Cardiac muscle cell (in vitro differentiated cells and primary cell): ENCODE measurements at regions not wholly inside any gene's neighbourhood (a gene's known extent, or its start where the extent isn't known, plus 50 kb on each side); places are given as distances from the start of the nearest gene placed in this dataset.

Source experiments
- DNase-seq, 2 donors: peaks; one replicate each; pipeline versions ENCODE4 v3.0.0 to v3.0.0-alpha.2; 2010 to 2017; ENCODE audit warnings: low read depth in 1 of 2, low spot score in 1 of 2
- H3K27ac ChIP-seq: fragments of 200-600 bp; sonication (generic); 2 replicates; pipeline ENCODE4 v1.5.1; 2016
- H3K27me3 ChIP-seq: fragments of 200-600 bp; sonication (generic); 2 replicates; pipeline ENCODE4 v1.6.0; 2016; ENCODE audit warnings: control low read depth
- H3K36me3 ChIP-seq: fragments of 200-600 bp; sonication (generic); 2 replicates; pipeline ENCODE4 v1.5.1; 2016; ENCODE audit warnings: control low read depth
- H3K4me1 ChIP-seq: fragments of 200-600 bp; sonication (generic); 2 replicates; pipeline ENCODE4 v1.8.1; 2017; ENCODE audit warnings: low read depth, mild to moderate bottlenecking, mixed run types
- H3K4me3 ChIP-seq: fragments of 200-600 bp; sonication (generic); 2 replicates; pipeline ENCODE4 v1.5.1; 2016; ENCODE audit warnings: mild to moderate bottlenecking
- H3K9me3 ChIP-seq: fragments of 200-600 bp; sonication (generic); 2 replicates; pipeline ENCODE4 v1.5.1; 2017; ENCODE audit warnings: low read depth, mild to moderate bottlenecking, control low read depth
- TF ChIP-seq, protein P1 (sequence below): IDR thresholded peaks from 2 replicates; pipeline ENCODE4 v1.5.1; 2012; ENCODE audit warnings: low read depth, mild to moderate bottlenecking, low read length

- Histone ChIP-seq H3K27ac (no peak overlapping the region), H3K36me3 (no peaks in the 10 kb centered on the region), H3K4me3 (no peak overlapping the region), H3K27me3 (no peaks in the 10 kb centered on the region), H3K9me3 (no peaks in the 10 kb centered on the region), H3K4me1 (no peaks in the 10 kb centered on the region)
- TF ChIP-seq, protein P1, sequence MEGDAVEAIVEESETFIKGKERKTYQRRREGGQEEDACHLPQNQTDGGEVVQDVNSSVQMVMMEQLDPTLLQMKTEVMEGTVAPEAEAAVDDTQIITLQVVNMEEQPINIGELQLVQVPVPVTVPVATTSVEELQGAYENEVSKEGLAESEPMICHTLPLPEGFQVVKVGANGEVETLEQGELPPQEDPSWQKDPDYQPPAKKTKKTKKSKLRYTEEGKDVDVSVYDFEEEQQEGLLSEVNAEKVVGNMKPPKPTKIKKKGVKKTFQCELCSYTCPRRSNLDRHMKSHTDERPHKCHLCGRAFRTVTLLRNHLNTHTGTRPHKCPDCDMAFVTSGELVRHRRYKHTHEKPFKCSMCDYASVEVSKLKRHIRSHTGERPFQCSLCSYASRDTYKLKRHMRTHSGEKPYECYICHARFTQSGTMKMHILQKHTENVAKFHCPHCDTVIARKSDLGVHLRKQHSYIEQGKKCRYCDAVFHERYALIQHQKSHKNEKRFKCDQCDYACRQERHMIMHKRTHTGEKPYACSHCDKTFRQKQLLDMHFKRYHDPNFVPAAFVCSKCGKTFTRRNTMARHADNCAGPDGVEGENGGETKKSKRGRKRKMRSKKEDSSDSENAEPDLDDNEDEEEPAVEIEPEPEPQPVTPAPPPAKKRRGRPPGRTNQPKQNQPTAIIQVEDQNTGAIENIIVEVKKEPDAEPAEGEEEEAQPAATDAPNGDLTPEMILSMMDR: no peak
- peak in 1 of 2 donors; percentile 58 for DNase-seq
Measured at GRCh38 chr2:150882751-150883612, 378.7 kb downstream of the RBM43 start.

DNA sequence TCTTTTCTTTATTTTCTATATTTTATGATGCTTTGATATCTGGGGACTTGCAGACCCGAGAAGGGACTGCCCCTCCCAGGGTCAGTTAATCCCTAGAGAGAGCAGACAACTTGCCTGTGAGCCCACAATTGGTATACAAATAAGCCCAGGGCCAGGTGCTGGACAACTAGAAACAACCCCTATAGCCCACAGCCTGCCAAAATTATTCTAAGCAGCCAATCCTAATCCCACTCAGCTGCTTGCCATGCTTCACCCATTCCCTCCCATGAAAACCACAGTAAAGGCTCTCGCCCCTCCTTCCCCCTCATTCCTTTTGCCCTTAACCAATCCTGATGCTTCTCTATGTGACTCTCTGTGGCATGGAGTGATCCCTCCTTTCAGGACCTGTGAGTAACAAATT, 380.7 kb downstream of the RBM43 start:
- H3K36me3 ChIP-seq: no peaks in the 10 kb centered on the region
- TF ChIP-seq, protein P1: no peak
- H3K27ac ChIP-seq: no peak overlapping the region
- no peak overlapping the region for H3K4me3 ChIP-seq
- DNase-seq: no peak
- H3K9me3 ChIP-seq: no peaks in the 10 kb centered on the region
- H3K27me3 ChIP-seq: no peaks in the 10 kb centered on the region
- no peaks in the 10 kb centered on the region for H3K4me1 ChIP-seq

DNA sequence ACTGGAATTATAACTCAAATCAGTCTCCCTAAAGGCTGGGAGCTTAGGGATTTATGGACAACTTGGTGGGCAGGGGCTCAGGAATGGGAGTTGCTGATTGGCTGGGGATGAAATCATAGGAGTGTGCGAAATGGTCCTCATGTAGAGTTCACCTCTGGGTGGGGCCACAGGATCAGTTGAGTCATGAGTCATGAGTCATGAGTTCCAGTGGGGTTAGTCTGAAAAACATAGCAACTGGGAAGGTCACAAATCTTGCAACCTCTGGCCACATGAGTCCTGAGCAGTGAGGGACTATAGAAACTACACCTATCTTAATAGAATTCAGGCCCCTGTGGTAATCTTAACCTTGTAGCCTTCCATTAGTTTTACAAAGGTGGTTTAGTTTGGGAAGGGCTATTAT, 383.3 kb downstream of the RBM43 start:
- H3K27me3 ChIP-seq: no peaks in the 10 kb centered on the region
- no peak overlapping the region for H3K4me3 ChIP-seq
- H3K9me3 ChIP-seq: no peaks in the 10 kb centered on the region
- H3K36me3 ChIP-seq: no peaks in the 10 kb centered on the region
- no peak overlapping the region for H3K27ac ChIP-seq
- no peaks in the 10 kb centered on the region for H3K4me1 ChIP-seq
- TF ChIP-seq, protein P1: no peak
- no peak for DNase-seq

DNA sequence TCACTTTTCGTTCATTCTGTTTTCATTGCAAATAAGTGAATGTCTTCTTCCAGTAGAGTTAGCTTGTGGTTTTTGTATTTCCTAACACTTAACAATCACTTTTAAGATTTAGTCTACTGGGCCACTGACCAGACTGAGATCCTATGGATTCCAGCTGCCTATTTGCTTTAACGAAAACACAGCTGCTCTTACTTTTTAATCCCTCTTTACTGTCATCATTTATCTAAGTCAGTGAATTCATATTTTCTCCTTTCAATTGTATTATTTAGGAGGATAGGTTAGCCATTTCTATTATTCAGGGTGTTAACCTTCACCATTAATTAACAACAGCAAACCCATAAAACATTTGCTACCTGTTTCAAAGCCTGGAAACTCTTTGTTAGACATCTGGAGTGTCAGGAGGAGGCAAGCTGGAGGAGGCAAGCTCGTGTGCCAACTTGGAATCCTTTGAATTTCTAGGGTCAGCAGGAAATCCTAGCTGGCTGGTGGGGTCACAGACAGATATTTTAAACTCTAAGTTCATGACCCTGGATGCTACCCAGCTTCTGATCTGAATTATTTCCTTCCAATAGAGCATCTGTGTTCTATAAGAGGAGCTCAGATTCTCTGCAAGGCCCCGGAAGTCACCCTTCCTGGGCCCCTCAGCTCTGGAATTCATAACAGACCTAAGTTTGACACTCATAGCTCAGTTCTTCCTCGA, 385.3 kb downstream of the RBM43 start:
- TF ChIP-seq, protein P1: no peak
- H3K4me3 ChIP-seq: no peak overlapping the region
- H3K27me3 ChIP-seq: no peaks in the 10 kb centered on the region
- no peaks in the 10 kb centered on the region for H3K36me3 ChIP-seq
- H3K9me3 ChIP-seq: no peaks in the 10 kb centered on the region
- H3K4me1 ChIP-seq: no peaks in the 10 kb centered on the region
- DNase-seq: peak; percentile 3 to 76
- H3K27ac ChIP-seq: no peak overlapping the region

- no peaks in the 10 kb centered on the region for H3K36me3 ChIP-seq
- no peaks in the 10 kb centered on the region for H3K27me3 ChIP-seq
- TF ChIP-seq, protein P1: no peak
- no peaks in the 10 kb centered on the region for H3K4me1 ChIP-seq
- H3K4me3 ChIP-seq: no peak overlapping the region
- no peak overlapping the region for H3K27ac ChIP-seq
- no peaks in the 10 kb centered on the region for H3K9me3 ChIP-seq
- DNase-seq: no peak
Measured at GRCh38 chr2:150873396-150873772, 385.9 kb upstream of the RND3 start.
